GM18868 (cell line): ENCODE measurements at regions not wholly inside any gene's neighbourhood (a gene's known extent, or its start where the extent isn't known, plus 50 kb on each side); places are given as distances from the start of the nearest gene placed in this dataset.

Experiments used
- ATAC-seq: cut with Tn5 transposase; IDR thresholded peaks from one replicate; pipeline ENCODE4 v1.9.1; 2021; ENCODE audit warnings: mild to moderate bottlenecking, moderate library complexity; ENCODE audit not compliant: unreplicated experiment

DNA sequence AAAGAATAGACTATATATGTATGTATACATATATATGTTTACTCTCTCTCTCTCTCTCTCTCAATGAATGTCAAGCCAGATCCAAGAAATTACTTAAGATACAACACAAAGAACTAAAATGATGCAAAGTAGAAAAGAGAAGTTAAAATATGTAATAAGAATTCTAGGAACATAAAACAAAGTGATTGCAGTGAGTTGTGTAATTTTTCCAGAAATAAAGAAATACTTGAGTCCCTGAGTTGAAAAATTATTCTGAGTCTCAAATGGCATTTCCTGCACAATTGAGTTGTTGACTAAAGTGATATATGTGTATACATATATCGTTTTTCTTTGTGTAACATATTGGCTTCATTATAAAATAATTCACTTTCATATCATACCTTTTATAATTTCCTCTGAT, 262.4 kb downstream of the INSIG2 start:
- no peak for ATAC-seq

DNA sequence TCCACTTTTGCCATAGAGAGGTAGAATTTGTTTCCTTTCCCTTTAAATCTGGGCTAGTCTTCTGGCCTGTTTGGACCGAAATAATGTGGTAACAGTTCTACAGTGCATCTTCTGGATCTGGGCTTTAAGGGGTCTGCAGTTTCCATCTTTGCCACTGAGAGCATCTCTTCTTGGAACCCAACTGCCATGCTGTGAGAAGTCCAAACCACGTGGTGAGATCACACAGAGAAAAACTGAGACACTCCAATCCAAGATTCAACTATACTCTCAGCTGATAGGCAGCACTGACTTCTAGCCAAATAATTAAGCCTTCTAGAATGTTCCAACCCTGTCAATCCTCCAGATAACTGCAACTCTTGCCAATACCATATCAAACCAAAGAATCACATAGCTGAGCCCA, 261.1 kb downstream of the INSIG2 start:
- ATAC-seq = no peak

DNA sequence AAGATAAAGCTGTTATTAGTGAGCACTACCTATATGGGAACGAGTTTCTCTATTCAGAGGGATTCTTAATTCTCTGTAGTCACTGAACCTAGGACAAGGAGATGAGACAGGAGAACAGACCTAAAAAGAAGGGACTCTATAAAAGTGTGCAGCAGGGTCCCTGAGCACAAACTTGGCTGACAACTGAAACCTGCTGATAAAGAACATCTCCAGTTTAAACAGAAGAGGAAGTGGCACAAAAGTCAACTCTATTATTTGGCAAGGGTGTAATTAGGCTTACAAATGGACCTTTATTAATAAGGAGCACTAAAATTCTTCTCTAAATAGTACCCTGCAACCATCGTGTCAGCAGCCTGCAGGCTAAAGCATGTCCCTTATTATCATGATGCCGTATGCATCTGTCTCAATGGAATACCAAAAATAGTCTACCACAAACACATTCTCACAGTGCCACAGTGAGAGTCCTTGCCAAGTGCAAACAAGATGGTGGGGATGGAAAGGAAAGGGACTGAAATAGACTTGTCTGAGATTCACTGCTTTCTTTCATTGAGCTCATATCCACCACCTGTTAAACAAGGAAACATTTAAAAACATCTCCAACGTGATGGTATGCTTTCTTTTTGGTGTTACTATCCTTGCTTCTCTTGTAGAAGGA, 260.2 kb downstream of the INSIG2 start:
- ATAC-seq = peak; percentile 83

DNA sequence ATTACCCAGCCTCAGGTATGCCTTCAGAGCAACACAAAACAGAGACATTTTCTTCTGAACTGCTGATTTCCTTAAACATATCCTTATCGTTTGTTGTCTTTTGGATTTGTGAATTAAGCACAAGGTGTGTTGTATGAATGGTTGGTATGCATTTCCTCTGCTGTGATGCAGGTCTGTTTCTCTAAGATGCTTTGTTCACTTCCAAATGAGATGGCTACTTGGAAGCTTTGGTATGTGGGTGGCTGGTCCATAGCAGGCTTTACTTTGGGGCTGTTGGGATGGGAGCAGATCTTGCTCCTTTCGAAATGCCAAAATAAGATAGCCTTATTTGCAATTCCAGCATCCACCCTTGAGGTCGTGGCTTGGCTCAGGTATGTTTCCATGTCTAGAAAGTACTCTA, 257.2 kb downstream of the INSIG2 start:
- no peak for ATAC-seq

DNA sequence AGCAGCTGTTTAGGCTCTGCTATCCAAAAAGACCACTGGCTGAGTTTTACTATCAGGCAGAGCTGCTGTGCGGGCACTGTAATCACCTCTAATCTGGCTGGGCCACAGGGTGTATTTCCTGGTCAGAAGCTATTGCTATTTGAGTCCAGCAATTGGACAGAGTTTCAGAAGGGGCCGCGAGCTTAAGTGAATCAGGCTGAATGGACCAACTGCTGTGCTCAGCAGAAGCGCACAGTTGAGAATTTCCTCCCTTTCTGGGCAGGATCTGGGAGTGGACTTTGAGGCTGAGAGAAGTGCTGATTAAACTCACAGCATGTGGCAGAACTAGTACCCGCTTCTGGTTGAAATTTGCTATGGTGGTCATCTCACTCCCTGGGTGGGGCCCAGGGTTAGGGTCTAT, 251.8 kb downstream of the INSIG2 start:
- ATAC-seq = no peak

DNA sequence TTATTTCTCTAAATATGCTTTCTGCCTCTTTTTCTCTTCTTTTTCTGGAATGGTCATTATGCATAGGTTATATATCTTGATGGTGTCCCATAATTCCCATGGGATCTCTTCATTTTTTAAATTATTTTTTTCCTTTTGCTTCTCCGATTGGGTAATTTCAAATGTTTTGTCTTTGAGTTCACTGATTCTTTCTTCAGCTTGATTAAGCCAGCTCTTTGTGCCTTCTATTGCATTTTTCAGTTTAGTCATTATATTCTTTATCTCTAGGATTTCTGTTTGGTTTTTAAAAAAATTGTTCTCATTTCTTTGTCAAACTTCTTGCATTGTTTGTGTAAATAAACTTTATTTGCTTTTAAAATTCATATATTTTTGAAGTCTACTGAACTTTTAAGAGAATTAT, 251.1 kb downstream of the INSIG2 start:
- no peak for ATAC-seq

DNA sequence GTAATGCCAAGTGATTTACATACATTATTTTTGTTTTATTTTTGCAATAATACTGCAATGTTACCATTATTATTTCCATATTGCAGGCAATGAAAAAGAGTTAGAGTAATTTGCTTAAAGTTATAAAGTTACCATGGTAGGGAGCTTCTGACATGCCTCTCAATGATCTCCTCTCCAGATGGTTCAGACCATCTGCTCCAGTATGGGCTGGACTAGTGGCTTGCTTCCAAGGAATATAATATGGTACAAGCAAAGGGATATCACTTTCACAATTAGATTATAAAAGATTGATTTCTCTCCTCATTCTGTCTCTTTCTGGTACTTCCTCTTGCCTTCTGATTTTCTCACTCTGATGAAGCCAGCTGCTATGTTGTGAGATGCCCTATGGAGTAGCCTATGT, 245.4 kb downstream of the INSIG2 start:
- no peak for ATAC-seq

DNA sequence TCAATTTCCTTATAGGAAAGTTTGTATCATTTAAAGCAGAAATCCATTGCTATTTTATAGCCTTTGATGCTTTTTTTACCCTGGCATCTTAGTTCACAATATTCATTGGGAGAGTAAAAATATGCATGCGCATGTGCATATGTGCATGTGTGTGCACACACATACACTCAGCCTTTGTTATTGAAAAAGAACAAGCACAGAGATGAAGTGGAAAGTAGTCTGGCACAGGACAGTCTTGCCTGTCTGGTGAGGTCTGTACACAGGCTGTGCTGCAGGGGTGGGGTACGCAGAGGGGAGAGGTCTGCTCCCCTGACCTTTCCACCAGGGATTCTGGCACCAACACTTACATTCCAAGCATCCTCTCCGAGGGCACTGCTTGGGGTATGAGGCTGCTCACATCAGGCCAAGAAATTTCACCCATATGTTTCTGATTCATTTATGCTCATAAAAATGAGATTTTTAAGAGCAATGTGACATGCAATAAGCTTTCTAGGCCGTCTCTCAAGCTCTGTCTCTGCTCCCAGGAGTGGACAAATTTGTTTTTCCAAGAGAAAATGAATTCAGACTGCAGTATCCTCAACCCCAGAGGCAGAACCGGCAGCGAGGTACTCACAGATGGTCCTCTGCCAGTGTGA, 237.2 kb downstream of the INSIG2 start:
- ATAC-seq = no peak

DNA sequence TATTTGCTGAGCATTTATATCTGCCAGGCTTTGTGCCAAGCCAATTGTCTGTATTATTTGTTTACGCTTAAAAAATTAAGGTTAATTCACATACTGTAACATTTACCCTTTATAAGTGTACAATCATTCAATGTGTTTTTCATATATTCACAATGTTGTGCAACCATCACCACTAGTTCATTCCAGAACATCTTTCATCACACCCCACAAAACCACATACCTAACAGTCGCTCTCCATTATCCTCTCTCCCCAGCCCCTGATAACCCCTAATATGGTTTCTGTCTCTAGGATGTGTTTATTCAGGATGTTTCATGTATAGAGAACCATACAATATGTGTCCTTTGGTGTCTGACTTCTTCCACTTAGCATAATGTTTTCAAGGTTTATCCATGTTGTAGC, 234.1 kb downstream of the INSIG2 start:
- no peak for ATAC-seq

DNA sequence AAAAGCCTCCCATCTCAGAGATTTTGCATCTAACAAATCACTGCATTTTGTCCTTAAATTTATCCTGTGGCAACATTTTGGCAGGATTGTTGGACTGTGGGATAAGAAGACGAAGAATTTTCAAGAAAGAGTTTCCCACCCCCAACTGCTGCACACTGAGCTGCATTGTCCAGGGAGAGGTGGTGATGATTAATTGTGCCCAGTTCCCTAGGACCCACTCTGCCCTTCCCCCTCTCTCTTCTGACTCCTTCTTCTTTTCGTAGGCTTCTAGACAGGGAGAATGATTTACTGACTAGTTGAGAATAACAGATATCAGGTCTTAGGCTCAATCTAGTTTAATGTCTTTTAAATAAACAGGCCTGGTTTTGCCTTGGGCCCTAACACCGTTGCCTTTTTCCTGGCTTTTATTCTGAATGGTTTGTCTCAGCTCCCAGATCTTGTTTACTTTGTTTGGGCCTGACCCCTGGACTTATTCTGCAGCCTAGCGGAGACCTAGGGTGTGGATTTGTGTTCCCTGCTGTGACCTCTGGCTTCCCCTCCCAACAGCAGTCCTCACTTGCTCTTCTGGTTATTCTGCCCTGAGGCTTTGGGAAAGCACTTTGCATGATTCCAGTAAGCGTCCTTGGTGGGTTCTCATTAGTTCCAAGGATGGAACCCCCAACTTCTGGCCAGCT, 233.3 kb downstream of the INSIG2 start:
- ATAC-seq = no peak

DNA sequence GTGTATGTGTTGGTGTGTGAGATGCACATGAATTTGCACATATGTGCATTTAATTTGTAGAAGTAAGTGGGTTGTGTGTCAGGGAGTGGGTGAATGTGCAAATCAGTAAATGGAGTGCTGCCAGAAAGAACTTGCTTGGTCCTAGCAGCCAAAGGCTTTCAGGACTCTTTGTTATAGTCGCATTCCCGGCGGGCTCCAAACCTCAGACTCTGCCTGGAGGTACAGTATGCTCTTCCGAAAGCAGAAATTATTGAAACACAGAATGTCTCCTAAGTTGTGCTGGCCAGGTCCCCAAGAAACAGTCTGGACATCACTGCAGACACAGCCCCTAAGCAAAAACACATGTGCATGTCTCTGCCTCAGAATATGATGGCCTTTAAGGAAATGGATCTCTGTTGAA, 232.4 kb downstream of the INSIG2 start:
- no peak for ATAC-seq

DNA sequence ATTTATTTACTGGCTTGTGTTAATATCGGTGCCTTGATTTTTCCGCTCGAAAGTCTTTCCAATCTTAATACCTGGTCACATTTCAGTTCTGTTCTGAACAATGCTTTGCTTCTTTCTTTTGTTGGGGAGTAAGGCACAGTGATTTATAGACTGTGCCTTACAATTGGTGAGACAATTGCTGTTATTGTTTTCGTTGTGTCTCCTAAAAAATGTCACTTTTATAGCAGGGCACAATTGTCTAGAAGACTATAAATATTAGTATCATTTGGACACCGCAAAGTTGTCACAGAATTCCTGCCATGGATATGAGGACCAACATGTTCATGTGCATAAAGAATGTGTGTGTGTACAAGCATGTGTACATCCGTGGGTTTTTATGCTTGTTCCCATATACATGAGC, 231.9 kb downstream of the INSIG2 start:
- ATAC-seq = no peak

DNA sequence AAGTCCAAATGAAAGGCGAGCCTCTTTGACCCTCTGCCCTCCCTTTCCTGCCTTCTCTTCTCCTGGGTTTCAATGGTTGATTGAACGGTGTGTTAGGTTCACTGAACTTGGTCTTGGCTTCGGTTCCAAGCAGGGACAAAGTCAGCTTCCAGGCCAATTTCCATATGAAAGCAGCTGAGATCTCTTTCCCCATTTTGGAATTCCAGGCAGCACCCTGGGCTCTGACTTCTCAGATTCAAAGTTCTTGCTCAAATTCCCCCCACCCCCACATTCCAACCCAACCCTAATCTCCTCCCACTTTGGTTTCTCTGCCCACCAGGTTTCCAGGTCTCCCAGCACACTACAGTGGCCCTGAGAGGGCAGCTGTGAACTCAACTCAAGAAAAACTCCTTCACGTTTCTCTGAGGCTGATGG, 231.0 kb downstream of the INSIG2 start:
- ATAC-seq = no peak

DNA sequence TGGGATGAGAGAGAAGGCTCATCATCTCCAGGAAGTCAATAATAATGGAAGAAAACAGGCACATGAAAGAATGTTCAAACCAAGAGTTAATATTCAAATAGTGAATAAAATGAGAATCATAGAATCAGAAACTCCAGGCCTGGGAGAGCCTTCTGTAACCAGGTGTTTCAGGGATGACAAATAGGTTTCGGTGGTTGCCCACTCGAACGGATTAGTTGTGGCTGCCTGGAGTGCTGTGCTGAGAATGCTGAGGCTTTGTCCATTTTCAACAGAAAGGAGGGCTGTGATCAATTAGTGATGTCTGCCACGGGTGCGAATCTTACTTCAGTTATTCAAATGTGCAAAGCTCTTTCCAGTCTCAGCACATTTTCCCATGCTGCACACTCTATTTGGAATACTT, 227.3 kb downstream of the INSIG2 start:
- no peak for ATAC-seq

DNA sequence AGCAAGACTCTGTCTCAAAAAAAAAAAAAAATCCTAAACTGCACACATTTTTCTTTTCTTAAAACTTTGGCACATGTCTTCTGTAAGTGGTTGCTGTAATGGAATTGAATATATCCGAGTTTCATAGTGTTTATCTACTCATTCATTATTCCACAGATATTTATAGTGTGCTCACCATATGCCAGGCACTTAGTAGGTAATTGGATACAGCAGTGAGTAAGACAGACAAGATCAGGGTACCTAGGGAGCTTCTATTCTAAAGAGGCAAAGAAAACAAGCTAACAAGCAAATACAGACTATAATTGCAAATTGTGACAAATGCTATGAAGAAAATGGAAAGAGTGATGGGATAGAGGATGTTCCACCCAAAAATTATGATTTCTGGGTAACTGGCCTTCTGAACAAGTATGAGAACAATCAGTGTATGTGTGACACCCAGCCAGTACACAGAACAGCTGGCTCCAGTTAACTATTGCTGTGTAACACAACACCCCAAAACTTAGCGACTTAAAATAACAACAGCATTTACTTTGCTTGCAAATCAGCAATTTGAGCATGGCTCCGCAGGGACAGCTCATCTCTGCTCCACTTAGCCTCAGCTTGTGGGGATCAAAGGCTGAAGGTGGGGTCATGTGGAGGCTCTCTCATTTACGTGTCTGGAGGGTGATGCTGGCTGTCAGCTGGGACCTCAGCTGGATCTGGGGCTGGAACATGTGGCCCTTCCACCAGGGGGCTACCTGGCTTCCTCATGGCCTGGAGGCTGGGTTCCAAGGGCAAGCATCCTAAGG, 224.9 kb downstream of the INSIG2 start:
- no peak for ATAC-seq

DNA sequence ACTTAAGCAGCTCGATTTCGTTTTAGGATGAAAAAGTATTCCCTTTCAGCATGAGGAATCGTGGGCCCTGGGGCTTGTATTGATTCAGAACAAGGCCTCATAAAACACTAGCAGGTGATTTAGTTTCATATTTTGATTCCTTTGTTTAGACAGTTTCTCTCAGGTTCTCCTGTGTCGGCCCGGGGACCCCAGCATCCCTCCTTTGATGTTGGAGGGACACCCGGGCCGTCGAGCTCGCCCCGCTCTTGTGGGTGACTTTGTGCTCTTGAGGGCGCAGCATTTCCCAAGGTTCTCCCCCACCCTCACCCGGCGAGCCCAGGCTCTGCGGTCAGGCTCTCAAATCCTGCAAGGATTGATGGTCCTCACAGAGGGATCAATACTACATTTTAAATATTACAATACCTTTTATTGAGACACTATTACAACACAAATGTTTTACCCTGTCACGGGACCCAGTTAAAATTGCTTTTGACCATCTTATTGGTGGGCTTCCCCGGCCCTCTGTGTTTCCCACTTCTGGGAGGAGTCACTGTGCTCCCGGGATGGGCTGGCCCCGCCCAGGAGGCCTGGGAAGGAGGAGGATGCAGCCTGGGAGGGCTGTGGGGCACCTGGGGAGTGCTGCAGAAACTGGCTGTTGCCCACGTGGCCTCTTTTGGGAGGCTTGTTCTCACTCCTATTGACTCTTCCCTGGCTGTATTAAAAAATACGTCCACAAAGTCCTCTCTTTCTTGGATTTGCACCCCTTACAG, 222.6 kb downstream of the INSIG2 start:
- peak; percentile 3 for ATAC-seq

DNA sequence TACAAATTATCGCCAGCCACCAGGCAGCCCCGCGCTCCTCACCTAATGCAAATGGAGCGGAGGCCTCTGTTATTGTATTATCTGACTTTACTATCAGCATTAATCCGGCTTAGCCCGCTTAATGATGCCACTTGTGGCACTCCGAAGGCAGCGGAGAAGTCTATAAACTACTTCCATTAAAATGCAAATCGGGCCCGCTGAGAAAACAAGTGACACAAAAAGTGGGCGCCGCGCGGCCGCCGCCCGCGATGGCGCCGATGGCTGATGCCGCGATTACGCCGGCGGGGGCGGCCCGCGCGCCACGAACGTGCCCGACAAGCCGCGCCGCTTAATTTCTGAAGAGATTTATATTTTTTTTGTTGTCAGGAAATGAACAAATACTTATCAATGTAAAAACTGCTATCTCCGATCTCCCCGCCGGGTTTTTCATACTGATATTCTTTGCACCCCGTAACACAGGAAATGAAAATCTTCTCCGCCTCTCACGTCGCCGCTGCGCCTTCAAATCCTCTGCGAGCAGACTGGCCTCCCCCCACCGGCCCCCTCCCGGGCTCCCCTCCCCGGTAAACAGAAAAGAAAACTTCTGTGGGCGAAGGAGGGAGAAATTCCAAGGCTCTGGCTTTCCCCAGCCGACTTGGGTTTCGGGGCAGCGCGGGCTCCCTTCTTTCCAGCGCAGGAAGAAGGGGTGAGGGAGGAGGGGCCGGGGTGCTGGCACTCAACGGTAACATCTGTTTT, 221.8 kb downstream of the INSIG2 start:
- ATAC-seq = peak; percentile 73

DNA sequence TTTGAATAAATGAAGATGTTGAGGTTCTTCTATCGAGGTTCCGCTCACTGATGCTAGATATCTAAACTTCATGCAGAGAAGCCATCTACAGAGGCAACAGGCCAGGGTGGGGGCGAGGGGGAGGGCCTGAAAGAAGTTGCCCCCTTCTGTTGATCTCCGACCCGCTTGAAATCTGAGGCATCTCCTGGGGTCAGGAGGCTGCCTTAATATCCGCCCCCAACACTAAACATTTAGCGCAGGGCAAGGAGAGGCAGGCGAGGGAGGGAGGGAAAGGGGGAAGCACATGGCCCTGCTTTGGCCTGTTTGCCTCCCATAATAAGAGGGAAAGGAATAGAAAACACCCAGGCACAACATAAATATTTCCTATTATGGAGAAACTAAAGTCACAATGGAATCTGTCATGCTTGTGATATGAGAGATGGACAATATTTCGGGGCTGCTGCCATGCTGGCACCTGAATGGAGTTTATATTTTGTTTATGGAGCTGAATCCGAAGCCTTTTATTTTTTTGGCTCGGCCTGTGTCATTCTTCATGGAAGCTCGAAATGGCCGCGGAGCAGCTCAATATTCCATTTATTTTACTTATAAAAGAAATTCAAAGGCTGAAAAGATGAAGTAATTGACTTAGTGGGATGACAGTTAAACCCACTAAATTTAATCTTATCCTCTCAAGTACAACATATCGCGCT, 221.1 kb downstream of the INSIG2 start:
- ATAC-seq = no peak

DNA sequence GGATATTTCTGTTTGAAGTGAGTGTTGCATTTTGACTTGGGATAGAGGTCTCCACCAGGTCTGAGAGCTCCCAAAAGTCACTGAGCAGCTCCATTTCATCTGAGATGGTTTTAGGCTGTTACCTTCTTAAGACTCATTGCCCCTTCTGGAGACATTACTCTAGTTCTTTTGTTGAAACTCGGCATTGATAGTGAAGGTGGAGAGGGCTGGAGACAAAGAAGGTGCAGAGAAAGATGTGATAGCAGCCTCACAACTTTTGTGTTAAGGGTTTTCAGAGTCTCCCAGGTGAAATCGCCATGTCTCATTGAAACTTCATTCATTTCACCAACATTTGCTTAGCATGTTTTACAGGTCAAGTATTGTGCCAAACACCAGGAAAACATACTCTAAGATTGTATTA, 219.6 kb downstream of the INSIG2 start:
- no peak for ATAC-seq

DNA sequence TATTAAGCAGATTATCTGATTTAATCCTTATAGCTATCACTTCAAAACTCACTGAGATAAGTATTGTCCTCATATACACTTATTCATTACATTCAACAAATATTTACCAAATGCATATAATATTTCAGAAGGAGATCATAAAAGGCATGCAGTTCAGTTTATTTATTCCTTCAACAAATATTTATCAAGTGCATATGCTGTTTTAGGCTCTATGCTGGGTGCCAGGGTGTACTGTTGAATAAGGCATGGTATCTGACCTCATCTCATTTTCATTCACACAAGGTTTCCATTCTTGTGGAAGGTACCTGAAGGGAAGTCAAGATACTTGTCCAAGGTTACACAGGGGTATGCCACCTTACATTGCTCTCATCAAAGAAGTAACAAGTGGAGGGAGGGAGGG, 213.0 kb downstream of the INSIG2 start:
- no peak for ATAC-seq
